ENCODE measurements at regions not wholly inside any gene's neighbourhood (a gene's known extent, or its start where the extent isn't known, plus 50 kb on each side); places are given as distances from the start of the nearest gene placed in this dataset.
"Not testable (repeated sequence)": the region's sequence is repeated elsewhere in the genome, so short reads cannot be mapped to it uniquely, and the experiment has no call there.

- peak; percentile 85 for DNase-seq
Observed at GRCh38 chr4:12658146-12658545, 826.0 kb downstream of the RAB28 start.

GRCh38 chr4:12651876-12652275 is 832.3 kb downstream of the RAB28 start:
- no peak for DNase-seq

GRCh38 chr4:12645732-12646131 is 838.4 kb downstream of the RAB28 start:
- no peak for DNase-seq

- no peak for DNase-seq
Observed at GRCh38 chr4:12644261-12644660, 839.9 kb downstream of the RAB28 start.

- no peak for DNase-seq
Observed at GRCh38 chr4:12636191-12636590, 847.9 kb downstream of the RAB28 start.

- no peak for DNase-seq
Observed at GRCh38 chr4:12635629-12636028, 848.5 kb downstream of the RAB28 start.

- DNase-seq: peak; percentile 33
Observed at GRCh38 chr4:12633053-12633651, 851.0 kb downstream of the RAB28 start.

GRCh38 chr4:12615822-12616221 is 868.3 kb downstream of the RAB28 start:
- DNase-seq: no peak

- DNase-seq: no peak
Observed at GRCh38 chr4:12612876-12613275, 871.3 kb downstream of the RAB28 start.

GRCh38 chr4:12609212-12609875 is 874.8 kb downstream of the RAB28 start:
- not testable (repeated sequence) for DNase-seq

GRCh38 chr4:12595986-12596385 is 888.2 kb downstream of the RAB28 start:
- no peak for DNase-seq

GRCh38 chr4:12595489-12595888 is 888.7 kb downstream of the RAB28 start:
- no peak for DNase-seq

GRCh38 chr4:12588582-12588981 is 895.6 kb downstream of the RAB28 start:
- no peak for DNase-seq

- DNase-seq: peak; percentile 54
Observed at GRCh38 chr4:12586242-12587006, 897.7 kb downstream of the RAB28 start.

GRCh38 chr4:12584116-12584875 is 899.8 kb downstream of the RAB28 start:
- no peak for DNase-seq

- DNase-seq: no peak
Observed at GRCh38 chr4:12583275-12583674, 900.9 kb downstream of the RAB28 start.

- DNase-seq: no peak
Observed at GRCh38 chr4:12580787-12581186, 903.4 kb downstream of the RAB28 start.

GRCh38 chr4:12579172-12579571 is 905.0 kb downstream of the RAB28 start:
- DNase-seq: no peak

GRCh38 chr4:12576409-12576808 is 907.7 kb downstream of the RAB28 start:
- DNase-seq: no peak

GRCh38 chr4:12573716-12574115 is 910.4 kb downstream of the RAB28 start:
- DNase-seq: no peak

- DNase-seq: no peak
Observed at GRCh38 chr4:12562476-12563140, 921.5 kb downstream of the RAB28 start.

GRCh38 chr4:12562021-12562420 is 922.1 kb downstream of the RAB28 start:
- no peak for DNase-seq

GRCh38 chr4:12555011-12555410 is 929.1 kb downstream of the RAB28 start:
- DNase-seq: no peak
